A549 (cell line): ENCODE measurements at regions not wholly inside any gene's neighbourhood (a gene's known extent, or its start where the extent isn't known, plus 50 kb on each side); places are given as distances from the start of the nearest gene placed in this dataset.

Experiments
- CHD2 ChIP-seq: fragments of 150-350 bp; IDR thresholded peaks from 2 replicates; pipeline ENCODE4 v1.6.1; 2014; ENCODE audit warnings: low read length; ENCODE audit not compliant: partially characterized antibody
- EP300 ChIP-seq, 2 experiments: fragments of >200 bp; sonication (Bioruptor Twin); formaldehyde crosslinking; IDR thresholded peaks; 2 replicates in 1 of 2; 3 replicates in 1 of 2; pipeline ENCODE4 v1.6.1; 2016 to 2017
- NFE2L2 ChIP-seq: fragments of 150-350 bp; conservative IDR thresholded peaks from 2 replicates; pipeline ENCODE4 v1.6.1; 2014; ENCODE audit warnings: low read length
- NR3C1 ChIP-seq: fragments of >200 bp; sonication (Bioruptor Twin); formaldehyde crosslinking; IDR thresholded peaks from 3 replicates; pipeline ENCODE4 v1.6.1; 2017
- POLR2AphosphoS2 ChIP-seq: conservative IDR thresholded peaks from 2 replicates; pipeline ENCODE4 v1.6.1; 2012; ENCODE audit warnings: low read length, improper control_type of control experiment, inconsistent platforms
- RAD21 ChIP-seq, 2 experiments: fragments of >200 bp in 1 of 2; sonication (Bioruptor Twin) in 1 of 2; formaldehyde crosslinking in 1 of 2; IDR thresholded peaks in 1 of 2; conservative IDR thresholded peaks in 1 of 2; 2 replicates in 1 of 2; 3 replicates in 1 of 2; pipeline ENCODE4 v1.6.1; 2012 to 2018; ENCODE audit warnings: inconsistent platforms in 1 of 2
- TF ChIP-seq, protein P1 (sequence below): fragments of >200 bp; sonication (Bioruptor Twin); formaldehyde crosslinking; IDR thresholded peaks from 3 replicates; pipeline ENCODE4 v1.5.1; 2016

DNA sequence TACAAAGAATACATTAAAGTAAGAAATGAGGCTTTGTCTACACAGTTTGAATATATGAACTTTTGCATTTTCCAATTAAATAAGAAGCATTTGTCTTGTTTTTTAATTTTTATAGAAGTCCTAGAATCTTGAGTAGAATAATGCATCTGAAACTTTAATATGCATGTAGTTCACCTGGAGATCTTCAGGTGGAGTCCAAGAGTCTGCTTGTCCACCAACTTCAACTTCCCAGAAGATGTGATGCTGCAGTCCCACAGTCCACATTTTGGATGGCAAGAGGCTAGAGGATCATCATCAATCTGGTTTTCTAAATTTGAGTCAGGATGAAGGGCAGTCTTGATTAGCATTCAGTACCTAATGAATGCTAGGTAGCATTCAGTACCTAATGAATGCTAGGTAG is 357.6 kb upstream of the SOX2 start:
- TF ChIP-seq, protein P1, sequence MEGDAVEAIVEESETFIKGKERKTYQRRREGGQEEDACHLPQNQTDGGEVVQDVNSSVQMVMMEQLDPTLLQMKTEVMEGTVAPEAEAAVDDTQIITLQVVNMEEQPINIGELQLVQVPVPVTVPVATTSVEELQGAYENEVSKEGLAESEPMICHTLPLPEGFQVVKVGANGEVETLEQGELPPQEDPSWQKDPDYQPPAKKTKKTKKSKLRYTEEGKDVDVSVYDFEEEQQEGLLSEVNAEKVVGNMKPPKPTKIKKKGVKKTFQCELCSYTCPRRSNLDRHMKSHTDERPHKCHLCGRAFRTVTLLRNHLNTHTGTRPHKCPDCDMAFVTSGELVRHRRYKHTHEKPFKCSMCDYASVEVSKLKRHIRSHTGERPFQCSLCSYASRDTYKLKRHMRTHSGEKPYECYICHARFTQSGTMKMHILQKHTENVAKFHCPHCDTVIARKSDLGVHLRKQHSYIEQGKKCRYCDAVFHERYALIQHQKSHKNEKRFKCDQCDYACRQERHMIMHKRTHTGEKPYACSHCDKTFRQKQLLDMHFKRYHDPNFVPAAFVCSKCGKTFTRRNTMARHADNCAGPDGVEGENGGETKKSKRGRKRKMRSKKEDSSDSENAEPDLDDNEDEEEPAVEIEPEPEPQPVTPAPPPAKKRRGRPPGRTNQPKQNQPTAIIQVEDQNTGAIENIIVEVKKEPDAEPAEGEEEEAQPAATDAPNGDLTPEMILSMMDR, result no peak
- TF ChIP-seq NR3C1, result no peak
- no peak for TF ChIP-seq NFE2L2
- no peak for TF ChIP-seq CHD2
- no peak for TF ChIP-seq EP300 (IDR thresholded peaks at IDR 0.05)
- no peak for TF ChIP-seq POLR2AphosphoS2
- no peak for TF ChIP-seq RAD21 (conservative IDR thresholded peaks at IDR 0.05 in 1 of 2, IDR thresholded peaks at IDR 0.05 in 1 of 2)
